ENCODE measurements at regions not wholly inside any gene's neighbourhood (a gene's known extent, or its start where the extent isn't known, plus 50 kb on each side); places are given as distances from the start of the nearest gene placed in this dataset.
"Not testable (repeated sequence)": the region's sequence is repeated elsewhere in the genome, so short reads cannot be mapped to it uniquely, and the experiment has no call there.

- DNase-seq (ENCODE audit: low read depth in 2 of 2): not testable (repeated sequence)
Measured at GRCh38 chr4:121616449-121616848, 80.3 kb downstream of the ANXA5 start.

GRCh38 chr4:121614101-121614500, 82.7 kb downstream of the ANXA5 start:
- no peak for DNase-seq (ENCODE audit: low read depth in 2 of 2)

- DNase-seq (ENCODE audit: low read depth in 2 of 2): no peak
Measured at GRCh38 chr4:121599049-121599448, 97.7 kb downstream of the ANXA5 start.

- DNase-seq (ENCODE audit: low read depth in 2 of 2): no peak
Measured at GRCh38 chr4:121597346-121597934, 99.3 kb downstream of the ANXA5 start.

- DNase-seq (ENCODE audit: low read depth in 2 of 2): no peak
Measured at GRCh38 chr4:121594796-121595526, 101.8 kb downstream of the ANXA5 start.

- no peak for DNase-seq (ENCODE audit: low read depth in 2 of 2)
Measured at GRCh38 chr4:121593760-121594159, 103.0 kb downstream of the ANXA5 start.

GRCh38 chr4:121592257-121592656, 104.5 kb downstream of the ANXA5 start:
- DNase-seq (ENCODE audit: low read depth in 2 of 2): not testable (repeated sequence)

- DNase-seq (ENCODE audit: low read depth in 2 of 2): no peak
Measured at GRCh38 chr4:121584836-121585235, 111.9 kb downstream of the ANXA5 start.

- no peak for DNase-seq (ENCODE audit: low read depth in 2 of 2)
Measured at GRCh38 chr4:121583396-121583795, 113.4 kb downstream of the ANXA5 start.

GRCh38 chr4:121582296-121582695, 114.5 kb downstream of the ANXA5 start:
- DNase-seq (ENCODE audit: low read depth in 2 of 2): no peak

GRCh38 chr4:121575392-121575791, 121.4 kb downstream of the ANXA5 start:
- DNase-seq (ENCODE audit: low read depth in 2 of 2): not testable (repeated sequence)

GRCh38 chr4:121574618-121575017, 122.2 kb downstream of the ANXA5 start:
- DNase-seq (ENCODE audit: low read depth in 2 of 2): no peak

GRCh38 chr4:121567748-121568147, 129.0 kb downstream of the ANXA5 start:
- no peak for DNase-seq (ENCODE audit: low read depth in 2 of 2)

- DNase-seq (ENCODE audit: low read depth in 2 of 2): no peak
Measured at GRCh38 chr4:121564840-121565375, 131.9 kb downstream of the ANXA5 start.

GRCh38 chr4:121562811-121563210, 134.0 kb downstream of the ANXA5 start:
- no peak for DNase-seq (ENCODE audit: low read depth in 2 of 2)

GRCh38 chr4:121555315-121556107, 141.3 kb downstream of the ANXA5 start:
- DNase-seq (ENCODE audit: low read depth in 2 of 2): no peak

GRCh38 chr4:121554382-121554781, 142.4 kb downstream of the ANXA5 start:
- no peak for DNase-seq (ENCODE audit: low read depth in 2 of 2)

GRCh38 chr4:121551881-121552280, 144.9 kb downstream of the ANXA5 start:
- DNase-seq (ENCODE audit: low read depth in 2 of 2): no peak

GRCh38 chr4:121551271-121551670, 145.5 kb downstream of the ANXA5 start:
- no peak for DNase-seq (ENCODE audit: low read depth in 2 of 2)

GRCh38 chr4:121541696-121542095, 155.1 kb downstream of the ANXA5 start:
- no peak for DNase-seq (ENCODE audit: low read depth in 2 of 2)

GRCh38 chr4:121535351-121535750, 154.5 kb upstream of the QRFPR start:
- DNase-seq (ENCODE audit: low read depth in 2 of 2): no peak

- DNase-seq (ENCODE audit: low read depth in 2 of 2): no peak
Measured at GRCh38 chr4:121534187-121534586, 153.4 kb upstream of the QRFPR start.

All from activated CD4-positive, alpha-beta T cell treated with anti-CD3 and anti-CD28 coated beads for 24 hours (primary cell).